MCF 10A (cell line): ENCODE measurements at regions not wholly inside any gene's neighbourhood (a gene's known extent, or its start where the extent isn't known, plus 50 kb on each side); places are given as distances from the start of the nearest gene placed in this dataset.

Experiments used
- BruUV-seq: library from RNA; stranded (reverse); fragments of 400-500 nt; replicated peaks from 2 replicates; lab custom pipeline; 2021; lab: Mats Ljungman, UMichigan
- CTCF ChIA-PET: fragments of 300-600 bp; sonication (Branson Sonifier 250); formaldehyde crosslinking; extraction: SDS; loops from one replicate; lab custom pipeline; 2021; ENCODE audit warnings: antibody characterized with exemption, inconsistent platforms; lab: Yijun Ruan, JAX
- POLR2A ChIA-PET: fragments of 300-600, 350-650 bp; sonication (Branson Sonifier 250); formaldehyde crosslinking; extraction: SDS; loops from one replicate; lab custom pipeline; 2020; ENCODE audit warnings: antibody characterized with exemption, inconsistent platforms; lab: Yijun Ruan, JAX
- DNase-seq: peaks from one replicate; pipeline ENCODE4 v3.0.0-alpha.2; 2018; ENCODE audit not compliant: unreplicated experiment
- H3K27ac Mint-ChIP-seq: one replicate; pipeline ENCODE4 v1.8.0; 2022; ENCODE audit warnings: mild to moderate bottlenecking, low read depth, mixed read lengths; ENCODE audit not compliant: unreplicated experiment
- H3K27me3 Mint-ChIP-seq: one replicate; pipeline ENCODE4 v1.8.0; 2022; ENCODE audit warnings: mixed read lengths; ENCODE audit not compliant: insufficient read depth, unreplicated experiment
- H3K36me3 Mint-ChIP-seq: one replicate; pipeline ENCODE4 v1.8.0; 2022; ENCODE audit warnings: mild to moderate bottlenecking, moderate library complexity, mixed read lengths; ENCODE audit not compliant: insufficient read depth, unreplicated experiment
- H3K4me1 Mint-ChIP-seq: one replicate; pipeline ENCODE4 v1.8.0; 2022; ENCODE audit warnings: mixed read lengths; ENCODE audit not compliant: insufficient read depth, unreplicated experiment
- H3K4me3 Mint-ChIP-seq: one replicate; pipeline ENCODE4 v1.8.0; 2022; ENCODE audit warnings: mild to moderate bottlenecking, moderate library complexity, mixed read lengths; ENCODE audit not compliant: unreplicated experiment
- H3K9me3 Mint-ChIP-seq: one replicate; pipeline ENCODE4 v1.8.0; 2022; ENCODE audit warnings: mixed read lengths; ENCODE audit not compliant: unreplicated experiment
- intact Hi-C: fragments of 100-400 bp; cut with micrococcal nuclease; formaldehyde crosslinking; loops from 2 replicates; pipeline ENCODE4 v1.14.1; 2022
- TF ChIP-seq, protein P1 (sequence below): fragments of 200-600 bp; IDR thresholded peaks from one replicate; pipeline ENCODE4 v1.8.0; 2022; ENCODE audit warnings: antibody characterized with exemption, mild to moderate bottlenecking; ENCODE audit not compliant: unreplicated experiment

DNA sequence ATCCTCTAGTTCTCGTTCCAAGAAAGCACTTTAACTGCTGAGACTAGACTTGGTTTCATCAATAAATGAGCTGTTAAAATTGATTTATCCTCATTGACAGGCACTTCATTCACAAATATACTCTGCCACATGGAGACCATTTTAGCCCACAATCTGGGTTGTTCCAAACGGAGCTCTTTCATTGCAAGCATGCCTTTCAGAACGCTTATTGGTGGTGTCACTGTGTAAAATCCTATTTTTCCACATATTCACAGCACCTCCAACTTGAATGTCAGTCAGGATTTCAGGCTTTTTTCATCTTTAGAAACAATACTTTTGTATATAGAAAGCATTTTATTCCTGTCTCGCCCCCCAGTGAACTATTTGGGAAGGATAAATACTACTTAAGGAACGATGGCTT lies 424.7 kb upstream of the NRP1 start:
- DNase-seq: no peak
- Mint-ChIP-seq H3K27ac (no peak overlapping the region), H3K9me3 (peaks cover 7% of the 10 kb centered on the region), H3K27me3 (no peaks in the 10 kb centered on the region), H3K4me1 (no peaks in the 10 kb centered on the region), H3K36me3 (no peaks in the 10 kb centered on the region), H3K4me3 (no peak overlapping the region)
- ChIA-PET CTCF (no interaction called here), POLR2A (no interaction called here)
- intact Hi-C loops: no loop called here
- BruUV-seq: no TSS peak
- TF ChIP-seq, protein P1, sequence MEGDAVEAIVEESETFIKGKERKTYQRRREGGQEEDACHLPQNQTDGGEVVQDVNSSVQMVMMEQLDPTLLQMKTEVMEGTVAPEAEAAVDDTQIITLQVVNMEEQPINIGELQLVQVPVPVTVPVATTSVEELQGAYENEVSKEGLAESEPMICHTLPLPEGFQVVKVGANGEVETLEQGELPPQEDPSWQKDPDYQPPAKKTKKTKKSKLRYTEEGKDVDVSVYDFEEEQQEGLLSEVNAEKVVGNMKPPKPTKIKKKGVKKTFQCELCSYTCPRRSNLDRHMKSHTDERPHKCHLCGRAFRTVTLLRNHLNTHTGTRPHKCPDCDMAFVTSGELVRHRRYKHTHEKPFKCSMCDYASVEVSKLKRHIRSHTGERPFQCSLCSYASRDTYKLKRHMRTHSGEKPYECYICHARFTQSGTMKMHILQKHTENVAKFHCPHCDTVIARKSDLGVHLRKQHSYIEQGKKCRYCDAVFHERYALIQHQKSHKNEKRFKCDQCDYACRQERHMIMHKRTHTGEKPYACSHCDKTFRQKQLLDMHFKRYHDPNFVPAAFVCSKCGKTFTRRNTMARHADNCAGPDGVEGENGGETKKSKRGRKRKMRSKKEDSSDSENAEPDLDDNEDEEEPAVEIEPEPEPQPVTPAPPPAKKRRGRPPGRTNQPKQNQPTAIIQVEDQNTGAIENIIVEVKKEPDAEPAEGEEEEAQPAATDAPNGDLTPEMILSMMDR: no peak

DNA sequence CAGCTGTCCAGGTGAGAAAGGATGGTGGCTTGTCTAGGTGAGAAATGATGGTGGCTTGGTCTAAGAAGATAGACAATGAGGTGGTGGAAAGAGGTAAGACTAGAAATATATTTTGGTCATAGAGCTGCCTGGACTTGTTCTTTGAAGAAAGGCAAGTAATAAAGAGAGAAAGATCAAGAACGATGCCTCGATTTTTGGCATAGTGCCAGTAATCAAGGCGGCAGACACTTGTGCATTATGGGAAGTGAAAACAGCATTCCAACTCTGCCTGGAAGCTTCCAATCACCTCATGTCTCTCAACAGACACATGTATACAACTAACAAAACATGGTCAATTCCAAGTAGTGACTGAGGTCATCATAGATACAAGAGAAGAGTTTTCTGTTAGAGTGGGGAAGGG lies 423.8 kb upstream of the NRP1 start:
- Mint-ChIP-seq H3K27me3 (no peaks in the 10 kb centered on the region), H3K27ac (no peak overlapping the region), H3K9me3 (peaks cover 7% of the 10 kb centered on the region), H3K4me3 (no peak overlapping the region), H3K36me3 (no peaks in the 10 kb centered on the region), H3K4me1 (no peaks in the 10 kb centered on the region)
- BruUV-seq: no TSS peak
- no peak for DNase-seq
- CTCF ChIA-PET: interaction anchor here (0.6 kb wide), 1 partner anchor 52 kb away, joined by 3 read pairs; no protein-coding TSS in a partner anchor
- POLR2A ChIA-PET: no interaction called here
- intact Hi-C loops: no loop called here
- TF ChIP-seq, protein P1: no peak

DNA sequence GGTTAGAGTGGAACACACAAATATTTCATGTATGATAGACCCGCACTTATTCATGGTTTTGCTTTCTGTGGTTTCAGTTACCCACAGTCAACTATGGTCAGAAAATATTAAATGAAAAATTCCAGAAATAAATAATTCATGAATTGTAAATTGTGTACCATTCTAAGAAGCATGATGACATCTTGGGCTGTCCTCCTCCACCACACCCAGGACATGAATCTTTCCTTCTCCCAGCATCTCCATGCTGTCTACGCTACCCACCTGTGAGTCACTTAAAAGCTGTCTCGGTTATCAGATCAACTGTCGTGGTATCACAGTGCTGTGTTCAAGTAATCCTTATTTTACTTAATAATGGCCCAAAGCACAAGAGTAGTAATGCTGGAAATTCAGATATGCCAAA lies 419.6 kb upstream of the NRP1 start:
- Mint-ChIP-seq H3K4me1 (no peaks in the 10 kb centered on the region), H3K4me3 (no peak overlapping the region), H3K27me3 (no peaks in the 10 kb centered on the region), H3K36me3 (no peaks in the 10 kb centered on the region), H3K9me3 (no peaks in the 10 kb centered on the region), H3K27ac (no peak overlapping the region)
- BruUV-seq: no TSS peak
- no peak for DNase-seq
- ChIA-PET POLR2A (no interaction called here), CTCF (interaction anchor here (0.6 kb wide), 1 partner anchor 13 kb away, joined by 3 read pairs; no protein-coding TSS in a partner anchor)
- TF ChIP-seq, protein P1: no peak
- intact Hi-C loops: no loop called here

DNA sequence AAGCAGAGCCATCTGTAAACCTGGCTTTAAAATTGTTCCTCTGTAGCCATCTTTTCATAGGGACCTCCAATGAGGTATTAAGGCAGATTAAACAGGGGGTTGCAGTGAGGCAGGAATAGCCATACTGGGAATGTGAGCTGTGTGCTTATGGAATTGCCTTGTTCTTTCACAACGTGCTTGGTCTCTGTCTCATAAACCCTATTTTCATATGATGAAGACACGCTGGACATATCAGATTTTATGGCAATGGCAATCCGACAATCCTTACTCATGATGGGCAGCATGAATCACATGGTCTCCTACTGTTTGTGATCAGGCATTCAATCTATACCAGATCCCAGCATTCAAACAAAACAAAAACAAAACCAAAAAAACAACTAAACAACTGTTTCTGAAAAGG lies 418.9 kb upstream of the NRP1 start:
- no peaks in the 10 kb centered on the region for H3K9me3 Mint-ChIP-seq
- DNase-seq: no peak
- TF ChIP-seq, protein P1: no peak
- BruUV-seq: no TSS peak
- H3K27me3 Mint-ChIP-seq: no peaks in the 10 kb centered on the region
- POLR2A ChIA-PET: no interaction called here
- H3K4me1 Mint-ChIP-seq: no peaks in the 10 kb centered on the region
- H3K27ac Mint-ChIP-seq: no peak overlapping the region
- no peak overlapping the region for H3K4me3 Mint-ChIP-seq
- no peaks in the 10 kb centered on the region for H3K36me3 Mint-ChIP-seq
- intact Hi-C loops: no loop called here
- CTCF ChIA-PET: no interaction called here
